DOHH2 (cell line): ENCODE measurements at regions not wholly inside any gene's neighbourhood (a gene's known extent, or its start where the extent isn't known, plus 50 kb on each side); places are given as distances from the start of the nearest gene placed in this dataset.

Experiments used
- CTCF ChIP-seq: fragments of 200-600 bp; sonication (generic); IDR thresholded peaks from one replicate; pipeline ENCODE4 v1.5.1; 2014; ENCODE audit warnings: antibody characterized with exemption, mild to moderate bottlenecking, low read depth, low read length; ENCODE audit not compliant: poor library complexity, severe bottlenecking
- EZH2phosphoT487 ChIP-seq: fragments of 200-600 bp; sonication (generic); IDR thresholded peaks from 2 replicates; pipeline ENCODE4 v1.6.1; 2017; ENCODE audit warnings: borderline replicate concordance, mild to moderate bottlenecking, antibody characterized with exemption, low read length, moderate library complexity, mixed read lengths

- TF ChIP-seq CTCF (no peak), EZH2phosphoT487 (no peak)
Observed at GRCh38 chr10:123398180-123398591, 244.0 kb downstream of the BUB3 start.
